D721Med (cell line): ENCODE measurements at regions not wholly inside any gene's neighbourhood (a gene's known extent, or its start where the extent isn't known, plus 50 kb on each side); places are given as distances from the start of the nearest gene placed in this dataset.
A peak's percentile ranks its signal among the peaks of the same experiment; 100 is the strongest.

Source experiments
- DNase-seq: peaks from one replicate; pipeline ENCODE4 v3.0.0; 2011; ENCODE audit warnings: low spot score; ENCODE audit not compliant: insufficient read length
- FAIRE-seq: peaks from 2 replicates; lab custom pipeline; 2011; peaks lifted over from hg19 to GRCh38; lab: Jason Lieb, UNC
- TF ChIP-seq, protein P1 (sequence below): IDR thresholded peaks from 2 replicates; pipeline ENCODE4 v1.5.1; 2012; ENCODE audit warnings: mild to moderate bottlenecking, control low read depth; ENCODE audit not compliant: insufficient read depth; ENCODE audit errors: missing control alignments

GRCh38 chr1:223003549-223003948 is 139.5 kb downstream of the TLR5 start:
- DNase-seq (no peak), FAIRE-seq (no peak)
- TF ChIP-seq, protein P1, sequence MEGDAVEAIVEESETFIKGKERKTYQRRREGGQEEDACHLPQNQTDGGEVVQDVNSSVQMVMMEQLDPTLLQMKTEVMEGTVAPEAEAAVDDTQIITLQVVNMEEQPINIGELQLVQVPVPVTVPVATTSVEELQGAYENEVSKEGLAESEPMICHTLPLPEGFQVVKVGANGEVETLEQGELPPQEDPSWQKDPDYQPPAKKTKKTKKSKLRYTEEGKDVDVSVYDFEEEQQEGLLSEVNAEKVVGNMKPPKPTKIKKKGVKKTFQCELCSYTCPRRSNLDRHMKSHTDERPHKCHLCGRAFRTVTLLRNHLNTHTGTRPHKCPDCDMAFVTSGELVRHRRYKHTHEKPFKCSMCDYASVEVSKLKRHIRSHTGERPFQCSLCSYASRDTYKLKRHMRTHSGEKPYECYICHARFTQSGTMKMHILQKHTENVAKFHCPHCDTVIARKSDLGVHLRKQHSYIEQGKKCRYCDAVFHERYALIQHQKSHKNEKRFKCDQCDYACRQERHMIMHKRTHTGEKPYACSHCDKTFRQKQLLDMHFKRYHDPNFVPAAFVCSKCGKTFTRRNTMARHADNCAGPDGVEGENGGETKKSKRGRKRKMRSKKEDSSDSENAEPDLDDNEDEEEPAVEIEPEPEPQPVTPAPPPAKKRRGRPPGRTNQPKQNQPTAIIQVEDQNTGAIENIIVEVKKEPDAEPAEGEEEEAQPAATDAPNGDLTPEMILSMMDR, result no peak

DNA sequence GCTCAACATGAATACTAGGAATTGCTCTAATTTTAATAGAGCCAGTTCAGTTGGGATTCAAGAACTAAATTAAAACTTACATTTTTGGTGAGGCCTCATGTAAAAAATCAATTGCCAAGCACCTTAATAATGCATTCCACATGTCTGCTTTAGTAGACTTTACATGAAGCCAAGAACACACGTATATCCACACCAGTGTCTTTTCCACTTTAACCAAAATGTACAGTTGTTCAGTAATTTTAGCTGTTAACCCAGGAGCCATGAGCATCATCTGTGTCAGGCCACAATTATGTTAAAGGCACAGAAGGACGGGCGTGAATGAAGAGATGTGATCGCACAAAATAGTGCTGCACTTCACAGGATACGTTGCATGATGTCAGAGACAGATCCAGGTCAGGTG is 136.7 kb downstream of the TLR5 start:
- TF ChIP-seq, protein P1, result no peak
- DNase-seq, result no peak
- no peak for FAIRE-seq

DNA sequence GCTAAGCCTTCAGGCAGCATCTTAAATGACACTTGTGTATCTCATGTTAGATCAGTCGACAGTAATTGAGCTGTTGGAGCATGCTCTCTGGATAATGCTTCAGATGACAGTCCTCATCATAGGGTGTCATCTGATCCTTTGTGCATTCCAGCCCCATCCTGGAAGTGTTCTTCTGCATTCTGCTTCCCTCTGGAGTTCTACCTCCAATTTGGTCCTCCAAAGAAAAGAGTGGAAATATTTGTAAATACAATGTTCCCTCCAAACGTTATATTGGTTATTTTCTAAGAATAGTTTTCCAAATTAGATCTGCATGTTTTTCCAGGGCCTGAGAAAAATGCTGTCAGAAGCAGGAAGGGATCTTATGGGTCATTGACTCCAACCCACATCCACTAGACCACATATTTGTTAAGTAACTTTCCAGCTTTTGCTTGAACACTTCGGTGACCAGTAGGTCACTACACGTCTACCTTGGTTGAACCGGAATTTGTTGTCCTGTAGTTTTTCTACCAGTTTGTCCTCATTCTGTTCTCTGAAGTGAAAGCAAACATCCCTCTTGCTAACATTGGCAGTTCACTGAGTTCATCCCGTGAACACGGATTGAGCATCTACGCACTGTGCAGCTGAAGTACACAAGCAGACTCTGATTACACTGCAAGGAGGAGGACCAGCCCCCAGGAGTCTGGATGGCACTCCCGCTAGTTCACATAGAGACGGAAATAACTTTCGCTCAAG is 136.0 kb downstream of the TLR5 start:
- TF ChIP-seq, protein P1, result no peak
- DNase-seq (no peak), FAIRE-seq (no peak)

DNA sequence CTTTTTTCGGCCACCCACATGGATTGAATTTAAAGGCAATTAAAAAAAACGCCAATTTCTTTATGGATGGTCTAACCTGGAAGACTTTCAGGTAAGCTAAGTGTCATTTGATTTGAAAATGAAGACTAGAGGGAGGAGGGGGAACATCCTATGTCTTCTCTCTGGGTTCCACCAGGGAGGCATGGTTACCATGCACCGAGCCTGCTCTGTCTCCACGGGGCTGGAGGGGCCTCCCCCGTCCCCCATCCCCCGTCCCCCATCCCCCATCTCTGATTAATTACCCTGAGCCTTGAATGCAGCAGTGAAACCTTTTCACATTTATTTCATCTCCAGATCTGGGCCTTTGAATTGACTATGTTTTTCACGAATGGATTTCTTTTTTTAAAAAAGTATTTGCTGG is 135.1 kb downstream of the TLR5 start:
- DNase-seq (no peak), FAIRE-seq (no peak)
- TF ChIP-seq, protein P1, result no peak

GRCh38 chr1:223008808-223009207 is 134.2 kb downstream of the TLR5 start:
- DNase-seq (no peak), FAIRE-seq (no peak)
- TF ChIP-seq, protein P1, result no peak

- DNase-seq (no peak), FAIRE-seq (no peak)
- TF ChIP-seq, protein P1, result no peak
Observed at GRCh38 chr1:223009406-223009805, 133.6 kb downstream of the TLR5 start.

DNA sequence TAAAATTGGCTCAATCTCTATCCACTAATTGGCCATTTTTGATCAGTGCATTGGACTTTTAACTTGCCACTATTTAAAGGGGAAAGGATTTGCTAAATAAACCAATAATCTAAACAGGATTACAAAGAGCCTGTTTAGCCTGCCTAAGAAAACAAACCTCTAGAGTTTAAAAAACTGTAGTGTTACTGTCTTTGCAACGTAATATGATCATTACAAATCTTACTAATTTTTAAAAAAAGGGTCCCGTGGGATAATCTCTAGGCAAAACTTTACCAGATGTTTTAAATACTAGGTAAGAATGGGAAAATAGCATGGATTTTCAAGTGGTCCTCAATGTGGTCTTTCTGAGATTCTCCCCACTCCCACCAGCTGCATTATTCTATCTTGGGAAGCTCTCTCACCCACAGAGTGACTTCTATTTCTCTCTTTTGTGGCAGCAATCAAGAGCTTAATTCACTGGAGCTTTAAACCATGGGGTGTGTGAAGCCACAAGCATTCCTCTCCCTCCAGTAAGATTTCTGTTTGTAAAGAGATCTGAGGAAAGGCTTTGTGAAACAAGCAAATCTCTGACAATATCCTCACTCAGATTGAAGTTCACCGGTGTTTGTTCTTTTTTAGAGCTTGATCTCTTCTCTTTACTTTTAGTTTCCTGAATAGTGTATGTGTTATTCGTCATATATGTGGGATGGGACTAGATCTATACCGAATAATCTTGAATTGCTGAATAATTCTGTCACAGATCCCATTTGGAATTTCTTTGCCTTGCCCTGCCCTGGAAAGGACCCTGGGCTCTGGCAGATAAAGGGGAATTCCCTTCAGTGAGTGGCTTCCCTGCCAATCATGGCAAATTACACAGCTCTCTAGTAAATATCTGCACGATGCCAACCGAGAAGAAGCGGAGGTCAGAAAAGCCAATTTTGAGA is 132.2 kb downstream of the TLR5 start:
- DNase-seq, result no peak
- TF ChIP-seq, protein P1, result no peak
- FAIRE-seq, result peak; percentile 35
